Endothelial cell of umbilical vein (primary cell): ENCODE measurements at regions not wholly inside any gene's neighbourhood (a gene's known extent, or its start where the extent isn't known, plus 50 kb on each side); places are given as distances from the start of the nearest gene placed in this dataset.

Experiments used
- BruUV-seq: library from RNA; stranded (reverse); fragments of 400-500 nt; replicated peaks from 2 replicates; lab custom pipeline; 2021; lab: Mats Ljungman, UMichigan
- CTCF ChIA-PET: fragments of 300-600, 350-600 bp; sonication (Branson Sonifier 250); formaldehyde crosslinking; loops from one replicate; lab custom pipeline; 2021; ENCODE audit warnings: antibody characterized with exemption, inconsistent platforms; lab: Charles Lee
- POLR2A ChIA-PET: fragments of 300-600, 350-600 bp; sonication (Branson Sonifier 250); formaldehyde crosslinking; loops from one replicate; lab custom pipeline; 2021; ENCODE audit warnings: antibody characterized with exemption, inconsistent platforms; lab: Charles Lee
- DNase-seq: peaks from one replicate; pipeline ENCODE4 v3.0.0-alpha.2; 2011; ENCODE audit warnings: low read depth, low spot score
- FAIRE-seq: peaks from 2 replicates; lab custom pipeline; 2011; peaks lifted over from hg19 to GRCh38; lab: Jason Lieb, UNC
- H2AFZ ChIP-seq: 2 replicates; pipeline ENCODE4 v1.6.0; 2012; ENCODE audit warnings: low read depth, low read length, control low read depth, inconsistent platforms
- H3K27ac ChIP-seq: 2 replicates; pipeline ENCODE4 v1.5.1; 2011; ENCODE audit warnings: low read depth, mild to moderate bottlenecking, control low read depth, low read length, moderate library complexity; ENCODE audit not compliant: insufficient read depth
- H3K27me3 ChIP-seq, 2 experiments: 2 replicates each; pipeline versions ENCODE4 v1.6.0 to v1.6.1; 2011; ENCODE audit warnings: low read length in 2 of 2, mixed read lengths in 1 of 2; ENCODE audit not compliant: control insufficient read depth in 2 of 2, insufficient read depth in 2 of 2
- H3K36me3 ChIP-seq, 2 experiments: 2 replicates in 1 of 2; 3 replicates in 1 of 2; pipeline ENCODE4 v1.5.1; 2011; ENCODE audit warnings: low read length in 2 of 2, mild to moderate bottlenecking in 1 of 2, moderate library complexity in 1 of 2; ENCODE audit not compliant: control insufficient read depth in 2 of 2, insufficient read depth in 2 of 2; ENCODE audit errors: extremely low read depth in 1 of 2
- H3K4me1 ChIP-seq: 3 replicates; pipeline ENCODE4 v1.5.1; 2011; ENCODE audit warnings: mild to moderate bottlenecking, low read length; ENCODE audit not compliant: control insufficient read depth, insufficient read depth; ENCODE audit errors: extremely low read depth
- H3K4me2 ChIP-seq: 2 replicates; pipeline ENCODE4 v1.6.1; 2011; ENCODE audit warnings: low read length, control low read depth, mixed read lengths; ENCODE audit not compliant: insufficient read depth
- H3K4me3 ChIP-seq, 3 experiments: fragments of 200-600 bp in 1 of 3; sonication (generic), shearing (Covaris generic) in 1 of 3; replicated peaks in 1 of 3; 2 replicates each; pipeline ENCODE4 v1.5.1; 2011 to 2016; ENCODE audit warnings: control low read depth in 3 of 3, low read length in 3 of 3, mild to moderate bottlenecking in 2 of 3, inconsistent platforms in 1 of 3, low read depth in 1 of 3, moderate library complexity in 1 of 3; ENCODE audit not compliant: insufficient read depth in 1 of 3
- H3K79me2 ChIP-seq: 2 replicates; pipeline ENCODE4 v1.6.0; 2012; ENCODE audit warnings: low read length, inconsistent platforms; ENCODE audit not compliant: control insufficient read depth, insufficient read depth
- H3K9ac ChIP-seq: replicated peaks from 2 replicates; pipeline ENCODE3; 2011; ENCODE audit warnings: low read length, control low read depth; ENCODE audit not compliant: insufficient read depth; ENCODE audit errors: extremely low read depth
- H3K9me1 ChIP-seq: replicated peaks from 3 replicates; pipeline ENCODE4 v1.6.0; 2011; ENCODE audit warnings: mild to moderate bottlenecking, low read length; ENCODE audit not compliant: control insufficient read depth, insufficient read depth; ENCODE audit errors: extremely low read depth
- H3K9me3 ChIP-seq: replicated peaks from 2 replicates; pipeline ENCODE4 v1.5.1; 2012; ENCODE audit warnings: low read length, inconsistent platforms; ENCODE audit not compliant: control insufficient read depth, insufficient read depth
- H4K20me1 ChIP-seq: replicated peaks from 2 replicates; pipeline ENCODE3; 2011; ENCODE audit warnings: mild to moderate bottlenecking, low read length; ENCODE audit not compliant: control insufficient read depth, insufficient read depth; ENCODE audit errors: extremely low read depth
- CTCF ChIP-seq, 2 donors: IDR thresholded peaks; 1 replicate in 1 of 2; 2 replicates in 1 of 2; pipeline ENCODE4 v1.5.1; 2011; ENCODE audit warnings: low read length in 2 of 2, mild to moderate bottlenecking in 2 of 2, moderate library complexity in 2 of 2, control low read depth in 1 of 2, inconsistent platforms in 1 of 2, low read depth in 1 of 2; ENCODE audit not compliant: insufficient read depth in 1 of 2; ENCODE audit errors: extremely low read depth in 1 of 2
- EZH2 ChIP-seq: IDR thresholded peaks from 2 replicates; pipeline ENCODE4 v1.6.1; 2012; ENCODE audit warnings: borderline replicate concordance, low read depth, mild to moderate bottlenecking, moderate library complexity, low read length, inconsistent platforms; ENCODE audit not compliant: severe bottlenecking
- FOS ChIP-seq: IDR thresholded peaks from 2 replicates; pipeline ENCODE4 v1.6.1; 2011; ENCODE audit warnings: mild to moderate bottlenecking, low read length, moderate library complexity, borderline replicate concordance; ENCODE audit not compliant: insufficient read depth
- GATA2 ChIP-seq: IDR thresholded peaks from 2 replicates; pipeline ENCODE4 v1.7.0; 2011; ENCODE audit warnings: low read depth, mild to moderate bottlenecking, moderate library complexity, mixed read lengths, low read length; ENCODE audit not compliant: insufficient read length, insufficient read depth
- JUN ChIP-seq: IDR thresholded peaks from 2 replicates; pipeline ENCODE4 v1.6.1; 2011; ENCODE audit warnings: borderline replicate concordance, low read depth; ENCODE audit not compliant: insufficient read length, insufficient read depth
- MAX ChIP-seq: IDR thresholded peaks from 2 replicates; pipeline ENCODE4 v1.6.1; 2011; ENCODE audit not compliant: insufficient read depth, insufficient read length
- MYC ChIP-seq: IDR thresholded peaks from one replicate; pipeline ENCODE4 v1.6.1; 2011; ENCODE audit warnings: mild to moderate bottlenecking, low read depth, low read length
- POLR2A ChIP-seq: IDR thresholded peaks from 2 replicates; pipeline ENCODE4 v1.6.1; 2012; ENCODE audit warnings: low read depth, mild to moderate bottlenecking, control low read depth, low read length
- POLR2AphosphoS5 ChIP-seq: IDR thresholded peaks from 2 replicates; pipeline ENCODE4 v1.6.1; 2012; ENCODE audit warnings: low read depth, mild to moderate bottlenecking, control low read depth, low read length, moderate library complexity; ENCODE audit not compliant: insufficient read depth
- dilution Hi-C: fragments of 300-500 bp; cut with MboI; formaldehyde crosslinking; loops from one replicate; pipeline ENCODE4 v1.15.0; 2019; ENCODE audit warnings: low sequenced_read_pairs; ENCODE audit not compliant: extremely low pct_ligation_motif_present
- intact Hi-C: fragments of 100-400 bp; cut with micrococcal nuclease; formaldehyde crosslinking; loops from one replicate; pipeline ENCODE4 v1.10.0; 2022

GRCh38 chr7:106170651-106171050 lies 58.5 kb upstream of the SYPL1 start:
- no peaks in the 10 kb centered on the region for H3K4me1 ChIP-seq
- H4K20me1 ChIP-seq, result no peaks in the 10 kb centered on the region
- ChIA-PET POLR2A (no interaction called here), CTCF (interaction anchor here (1.0 to 12.8 kb wide), 4 partner anchors 17 to 490 kb away, joined by 3 to 285 read pairs (median 5); partner anchors contain the start of gene CCDC71L)
- no TSS peak for BruUV-seq
- no peak overlapping the region for H2AFZ ChIP-seq
- H3K79me2 ChIP-seq, result no peaks in the 10 kb centered on the region
- no peaks in the 10 kb centered on the region for H3K9me3 ChIP-seq
- no peak for DNase-seq
- no peak overlapping the region for H3K4me2 ChIP-seq
- H3K9ac ChIP-seq, result no peak overlapping the region
- H3K9me1 ChIP-seq, result no peaks in the 10 kb centered on the region
- no peak overlapping the region for H3K4me3 ChIP-seq
- no peak overlapping the region for H3K27ac ChIP-seq
- TF ChIP-seq FOS (no peak), EZH2 (no peak), MAX (no peak), JUN (no peak), GATA2 (no peak), MYC (no peak), CTCF (IDR thresholded peaks at IDR 0.05; ENCODE audit: extremely low read depth in 1 of 2, insufficient read depth in 1 of 2, low read depth in 1 of 2, low read length in 2 of 2) (no peak), POLR2A (no peak), POLR2AphosphoS5 (no peak)
- no peak for FAIRE-seq
- no peaks in the 10 kb centered on the region for H3K36me3 ChIP-seq
- dilution Hi-C loops, result loop anchor here (25.0 kb wide), 1 partner anchor 108 kb away; no protein-coding TSS in a partner anchor
- H3K27me3 ChIP-seq, result no peaks in the 10 kb centered on the region
- intact Hi-C loops, result no loop called here
